Progenitor cell of endocrine pancreas (in vitro differentiated cells): ENCODE measurements at regions not wholly inside any gene's neighbourhood (a gene's known extent, or its start where the extent isn't known, plus 50 kb on each side); places are given as distances from the start of the nearest gene placed in this dataset.
"Not testable (repeated sequence)": the region's sequence is repeated elsewhere in the genome, so short reads cannot be mapped to it uniquely, and the experiment has no call there.

Experiments used
- DNase-seq: peaks from one replicate; pipeline ENCODE4 v3.0.0; 2021; ENCODE audit warnings: low spot score; ENCODE audit not compliant: unreplicated experiment
- H3K27ac Mint-ChIP-seq: 2 replicates; pipeline ENCODE4 v1.8.0; 2021; ENCODE audit warnings: mild to moderate bottlenecking, moderate library complexity, mixed read lengths
- H3K27me3 Mint-ChIP-seq: 2 replicates; pipeline ENCODE4 v1.8.0; 2021; ENCODE audit warnings: mixed read lengths
- H3K36me3 Mint-ChIP-seq: 2 replicates; pipeline ENCODE4 v1.8.0; 2022; ENCODE audit warnings: mixed read lengths; ENCODE audit not compliant: insufficient read depth
- H3K4me1 Mint-ChIP-seq: 2 replicates; pipeline ENCODE4 v1.8.0; 2021; ENCODE audit warnings: low read depth, mixed read lengths
- H3K4me3 Mint-ChIP-seq: 2 replicates; pipeline ENCODE4 v1.8.0; 2021; ENCODE audit warnings: low read depth, mild to moderate bottlenecking, moderate library complexity, mixed read lengths
- H3K9me3 Mint-ChIP-seq: 2 replicates; pipeline ENCODE4 v1.8.0; 2021; ENCODE audit warnings: low read depth, mixed read lengths
- TF ChIP-seq, protein P1 (sequence below): fragments of 200-600 bp; sonication (generic); IDR thresholded peaks from one replicate; pipeline ENCODE4 v1.5.0; 2021; ENCODE audit warnings: antibody characterized with exemption, mild to moderate bottlenecking; ENCODE audit not compliant: unreplicated experiment

DNA sequence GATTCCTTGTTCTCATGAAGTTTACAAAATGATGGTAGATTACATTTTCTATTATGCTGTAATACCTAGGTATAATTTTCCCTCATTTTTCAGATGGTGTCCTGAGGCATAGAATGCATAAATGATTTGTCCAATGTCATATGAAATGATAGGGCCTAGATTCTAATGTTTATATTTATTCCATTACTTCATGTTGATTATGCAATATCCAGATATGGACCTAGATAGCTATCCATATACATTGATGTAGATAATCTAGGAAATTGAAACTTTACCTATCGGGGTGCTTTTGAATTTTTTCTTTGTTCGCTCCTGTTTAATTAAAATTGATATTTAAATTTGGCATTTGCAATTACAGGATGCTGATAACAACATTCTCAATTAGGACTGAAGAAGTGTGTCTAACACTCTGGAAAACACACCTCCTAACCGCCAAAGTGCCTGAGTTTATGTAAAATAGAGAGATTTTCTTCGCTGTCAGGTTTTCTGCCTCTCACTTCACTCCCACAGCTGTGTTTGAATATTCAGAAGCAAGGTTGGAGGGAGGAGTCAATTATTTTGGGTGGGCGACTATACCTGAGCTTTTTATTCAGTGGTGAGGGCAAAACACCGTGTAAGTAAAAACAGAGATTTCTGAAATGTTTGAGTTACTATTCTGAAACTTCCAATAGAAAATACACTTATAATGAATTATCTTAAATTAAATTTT is 164.4 kb upstream of the ATP2B1 start:
- no peaks in the 10 kb centered on the region for H3K27me3 Mint-ChIP-seq
- H3K4me1 Mint-ChIP-seq = no peaks in the 10 kb centered on the region
- TF ChIP-seq, protein P1, sequence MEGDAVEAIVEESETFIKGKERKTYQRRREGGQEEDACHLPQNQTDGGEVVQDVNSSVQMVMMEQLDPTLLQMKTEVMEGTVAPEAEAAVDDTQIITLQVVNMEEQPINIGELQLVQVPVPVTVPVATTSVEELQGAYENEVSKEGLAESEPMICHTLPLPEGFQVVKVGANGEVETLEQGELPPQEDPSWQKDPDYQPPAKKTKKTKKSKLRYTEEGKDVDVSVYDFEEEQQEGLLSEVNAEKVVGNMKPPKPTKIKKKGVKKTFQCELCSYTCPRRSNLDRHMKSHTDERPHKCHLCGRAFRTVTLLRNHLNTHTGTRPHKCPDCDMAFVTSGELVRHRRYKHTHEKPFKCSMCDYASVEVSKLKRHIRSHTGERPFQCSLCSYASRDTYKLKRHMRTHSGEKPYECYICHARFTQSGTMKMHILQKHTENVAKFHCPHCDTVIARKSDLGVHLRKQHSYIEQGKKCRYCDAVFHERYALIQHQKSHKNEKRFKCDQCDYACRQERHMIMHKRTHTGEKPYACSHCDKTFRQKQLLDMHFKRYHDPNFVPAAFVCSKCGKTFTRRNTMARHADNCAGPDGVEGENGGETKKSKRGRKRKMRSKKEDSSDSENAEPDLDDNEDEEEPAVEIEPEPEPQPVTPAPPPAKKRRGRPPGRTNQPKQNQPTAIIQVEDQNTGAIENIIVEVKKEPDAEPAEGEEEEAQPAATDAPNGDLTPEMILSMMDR = no peak
- H3K4me3 Mint-ChIP-seq = no peak overlapping the region
- H3K27ac Mint-ChIP-seq = no peak overlapping the region
- peaks cover 3% of the 10 kb centered on the region for H3K36me3 Mint-ChIP-seq
- H3K9me3 Mint-ChIP-seq = peaks cover 13% of the 10 kb centered on the region
- DNase-seq = no peak

DNA sequence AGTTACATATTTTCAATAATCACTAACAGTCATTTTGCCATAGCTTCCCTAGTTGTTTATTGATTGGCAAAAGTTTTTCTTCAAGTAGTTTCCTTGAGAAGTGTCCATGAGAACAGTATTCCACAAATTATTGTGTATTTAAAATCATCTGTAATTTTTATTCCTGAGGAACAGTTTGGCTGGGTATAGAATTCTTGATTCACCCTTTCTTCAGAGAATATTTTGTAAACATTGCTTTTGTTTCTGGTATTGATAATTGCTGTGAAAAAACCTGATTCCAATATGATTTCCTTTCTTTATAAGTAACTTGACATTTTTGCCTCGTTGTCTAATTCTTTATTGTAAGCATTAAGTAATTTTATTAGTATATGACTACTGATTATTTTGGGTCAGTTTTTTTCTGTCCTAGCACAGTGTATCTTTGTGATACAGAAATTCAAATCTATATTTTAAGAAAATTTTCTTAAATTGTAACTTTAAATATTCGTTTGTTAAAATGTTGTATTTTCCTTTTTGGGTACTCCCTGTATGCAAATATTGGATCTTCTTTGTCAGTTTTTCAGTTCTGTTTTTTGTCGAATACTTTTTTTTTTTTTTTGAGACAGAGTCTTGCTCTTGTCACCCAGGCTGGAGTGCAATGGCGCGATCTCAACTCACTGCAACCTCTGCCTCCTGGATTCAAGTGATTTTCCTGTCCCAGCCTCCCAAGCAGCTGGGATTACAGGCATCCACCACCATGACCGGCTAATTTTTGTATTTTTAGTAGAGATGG is 162.0 kb upstream of the ATP2B1 start:
- Mint-ChIP-seq H3K9me3 (peaks cover 13% of the 10 kb centered on the region), H3K27me3 (no peaks in the 10 kb centered on the region), H3K27ac (no peak overlapping the region), H3K36me3 (peaks cover 3% of the 10 kb centered on the region), H3K4me1 (no peaks in the 10 kb centered on the region), H3K4me3 (no peak overlapping the region)
- TF ChIP-seq, protein P1 = no peak
- DNase-seq = no peak

DNA sequence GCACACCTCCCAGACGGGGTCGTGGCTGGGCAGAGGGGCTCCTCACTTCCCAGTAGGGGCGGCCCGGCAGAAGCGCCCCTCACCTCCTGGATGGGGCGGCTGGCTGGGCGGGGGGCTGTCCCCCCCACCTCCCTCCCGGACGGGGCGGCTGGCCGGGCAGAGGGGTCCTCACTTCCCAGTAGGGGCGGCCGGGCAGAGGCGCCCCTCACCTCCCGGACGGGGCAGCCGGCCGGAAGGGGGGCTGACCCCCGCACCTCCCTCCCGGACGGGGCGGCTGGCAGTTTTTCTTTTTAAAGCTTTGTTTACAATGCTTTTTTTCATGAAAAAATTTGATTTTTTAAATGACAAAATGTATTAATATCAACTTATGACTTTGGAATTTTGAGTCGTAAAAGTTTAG is 159.0 kb upstream of the ATP2B1 start:
- not testable (repeated sequence) for DNase-seq, H3K4me3 Mint-ChIP-seq, H3K36me3 Mint-ChIP-seq, H3K27me3 Mint-ChIP-seq, H3K4me1 Mint-ChIP-seq, H3K27ac Mint-ChIP-seq
- peaks cover 16% of the 10 kb centered on the region for H3K9me3 Mint-ChIP-seq

DNA sequence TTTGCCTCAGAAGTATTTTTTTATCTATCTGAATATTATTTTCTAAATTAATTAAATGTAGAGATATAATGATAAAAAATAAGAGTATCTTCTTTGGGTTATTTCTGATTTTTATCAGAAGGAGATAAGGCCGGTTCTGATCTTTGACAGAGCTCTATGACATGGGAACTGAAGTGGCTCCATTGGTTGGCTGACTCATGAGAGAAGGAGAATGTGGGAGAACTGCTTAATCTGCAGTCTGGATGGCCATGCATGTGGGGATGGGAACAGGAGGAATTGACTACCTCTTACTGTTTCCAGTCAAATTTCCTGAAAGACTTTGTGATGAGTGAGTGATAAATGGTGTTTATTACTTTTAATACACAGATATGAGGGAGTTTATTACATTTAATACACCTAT is 155.8 kb upstream of the ATP2B1 start:
- H3K9me3 Mint-ChIP-seq = peaks cover 4% of the 10 kb centered on the region
- TF ChIP-seq, protein P1 = no peak
- H3K27me3 Mint-ChIP-seq = no peaks in the 10 kb centered on the region
- no peak overlapping the region for H3K4me3 Mint-ChIP-seq
- H3K27ac Mint-ChIP-seq = no peak overlapping the region
- no peak for DNase-seq
- H3K4me1 Mint-ChIP-seq = no peaks in the 10 kb centered on the region
- no peaks in the 10 kb centered on the region for H3K36me3 Mint-ChIP-seq

DNA sequence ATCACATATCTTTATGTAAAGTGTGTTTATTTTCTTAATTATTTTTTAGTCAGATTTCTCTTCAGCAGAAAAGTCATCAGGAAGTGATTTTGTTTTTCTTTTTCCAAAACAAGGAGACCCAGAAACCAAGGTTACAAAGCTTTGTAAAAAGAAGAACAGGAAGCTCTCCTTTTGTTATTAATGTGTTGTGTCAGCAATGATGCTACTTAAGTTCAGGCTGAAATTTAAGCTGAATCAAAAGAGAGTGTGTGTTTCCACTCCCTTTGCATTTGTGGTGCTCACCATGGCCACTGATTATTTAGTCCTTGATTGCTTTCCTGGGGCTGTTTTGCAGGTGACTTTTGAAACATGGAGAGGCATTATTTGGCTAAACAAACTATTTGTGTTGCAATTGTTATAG is 155.3 kb upstream of the ATP2B1 start:
- Mint-ChIP-seq H3K4me1 (no peaks in the 10 kb centered on the region), H3K27ac (no peak overlapping the region), H3K4me3 (no peak overlapping the region), H3K27me3 (no peaks in the 10 kb centered on the region), H3K9me3 (peaks cover 3% of the 10 kb centered on the region), H3K36me3 (no peaks in the 10 kb centered on the region)
- DNase-seq = no peak
- TF ChIP-seq, protein P1 = no peak
